Fibroblast of lung (primary cell): ENCODE measurements at regions not wholly inside any gene's neighbourhood (a gene's known extent, or its start where the extent isn't known, plus 50 kb on each side); places are given as distances from the start of the nearest gene placed in this dataset.

Experiments
- EZH2 ChIP-seq: IDR thresholded peaks from 2 replicates; pipeline ENCODE4 v1.5.1; 2012; ENCODE audit warnings: low read length, control low read depth, mild to moderate bottlenecking; ENCODE audit errors: missing control alignments
- TF ChIP-seq, protein P1 (sequence below), 2 donors: IDR thresholded peaks in 1 of 2; conservative IDR thresholded peaks in 1 of 2; 1 replicate in 1 of 2; 2 replicates in 1 of 2; pipeline ENCODE4 v1.5.1; 2011 to 2012; ENCODE audit warnings: low read length in 2 of 2, control low read depth in 1 of 2, inconsistent platforms in 1 of 2, low read depth in 1 of 2, mild to moderate bottlenecking in 1 of 2

DNA sequence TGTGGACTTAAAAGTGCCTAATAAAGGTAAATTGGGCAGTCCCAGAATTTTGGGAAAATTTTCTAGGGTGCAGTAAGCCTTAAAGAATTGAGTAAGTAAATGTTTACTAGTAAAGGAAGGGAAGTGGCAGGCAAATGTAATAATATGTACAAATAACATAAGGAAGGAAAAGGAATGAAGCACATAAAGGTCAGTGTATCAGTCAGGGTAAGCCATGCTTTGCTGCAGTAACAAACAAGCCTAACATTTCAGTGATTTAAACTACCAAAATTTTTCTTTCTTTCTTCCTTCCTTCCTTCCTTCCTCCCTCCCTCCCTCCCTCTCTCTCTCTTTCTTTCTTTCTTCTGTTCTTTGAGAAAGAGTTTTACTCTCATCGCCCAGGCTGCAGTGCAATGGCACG is 117.5 kb downstream of the HAO1 start:
- TF ChIP-seq, protein P1, sequence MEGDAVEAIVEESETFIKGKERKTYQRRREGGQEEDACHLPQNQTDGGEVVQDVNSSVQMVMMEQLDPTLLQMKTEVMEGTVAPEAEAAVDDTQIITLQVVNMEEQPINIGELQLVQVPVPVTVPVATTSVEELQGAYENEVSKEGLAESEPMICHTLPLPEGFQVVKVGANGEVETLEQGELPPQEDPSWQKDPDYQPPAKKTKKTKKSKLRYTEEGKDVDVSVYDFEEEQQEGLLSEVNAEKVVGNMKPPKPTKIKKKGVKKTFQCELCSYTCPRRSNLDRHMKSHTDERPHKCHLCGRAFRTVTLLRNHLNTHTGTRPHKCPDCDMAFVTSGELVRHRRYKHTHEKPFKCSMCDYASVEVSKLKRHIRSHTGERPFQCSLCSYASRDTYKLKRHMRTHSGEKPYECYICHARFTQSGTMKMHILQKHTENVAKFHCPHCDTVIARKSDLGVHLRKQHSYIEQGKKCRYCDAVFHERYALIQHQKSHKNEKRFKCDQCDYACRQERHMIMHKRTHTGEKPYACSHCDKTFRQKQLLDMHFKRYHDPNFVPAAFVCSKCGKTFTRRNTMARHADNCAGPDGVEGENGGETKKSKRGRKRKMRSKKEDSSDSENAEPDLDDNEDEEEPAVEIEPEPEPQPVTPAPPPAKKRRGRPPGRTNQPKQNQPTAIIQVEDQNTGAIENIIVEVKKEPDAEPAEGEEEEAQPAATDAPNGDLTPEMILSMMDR (conservative IDR thresholded peaks at IDR 0.05 in 1 of 2, IDR thresholded peaks at IDR 0.05 in 1 of 2; ENCODE audit: low read depth in 1 of 2, low read length in 2 of 2) = no peak
- TF ChIP-seq EZH2 = no peak
